Esophagus mucosa (tissue), 1 donor: ENCODE measurements at regions not wholly inside any gene's neighbourhood (a gene's known extent, or its start where the extent isn't known, plus 50 kb on each side); places are given as distances from the start of the nearest gene placed in this dataset.
"Not testable (repeated sequence)": the region's sequence is repeated elsewhere in the genome, so short reads cannot be mapped to it uniquely, and the experiment has no call there.

Source experiments
- ATAC-seq: fragments of 200-7000 bp; cut with Tn5 transposase; one replicate; pipeline ENCODE4 v1.9.1; 2020
- donor health status: DM: yes; HTN: yes; CAD: no.

GRCh38 chr10:43926371-43926770 lies 277.7 kb upstream of the ZNF32 start:
- ATAC-seq, result no peak

DNA sequence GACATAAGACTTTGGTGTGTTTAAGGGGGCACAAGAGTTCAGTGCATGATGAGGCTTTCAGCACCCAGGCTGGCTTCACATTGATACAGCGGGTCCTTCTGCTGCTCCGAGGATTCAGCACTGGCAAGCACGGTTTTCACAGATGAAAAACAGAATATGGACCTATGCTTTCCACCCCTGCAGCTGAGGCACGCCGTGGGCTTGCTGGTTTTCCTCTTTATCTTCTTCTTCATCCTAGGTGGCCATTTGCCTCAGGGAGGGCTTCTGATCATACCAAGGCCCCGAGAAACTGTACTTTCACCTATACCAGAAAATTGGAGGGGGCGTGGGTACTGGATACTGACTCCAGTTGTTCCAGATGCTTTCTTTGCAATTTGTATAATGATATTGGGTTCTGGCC lies 277.1 kb upstream of the ZNF32 start:
- ATAC-seq, result no peak

DNA sequence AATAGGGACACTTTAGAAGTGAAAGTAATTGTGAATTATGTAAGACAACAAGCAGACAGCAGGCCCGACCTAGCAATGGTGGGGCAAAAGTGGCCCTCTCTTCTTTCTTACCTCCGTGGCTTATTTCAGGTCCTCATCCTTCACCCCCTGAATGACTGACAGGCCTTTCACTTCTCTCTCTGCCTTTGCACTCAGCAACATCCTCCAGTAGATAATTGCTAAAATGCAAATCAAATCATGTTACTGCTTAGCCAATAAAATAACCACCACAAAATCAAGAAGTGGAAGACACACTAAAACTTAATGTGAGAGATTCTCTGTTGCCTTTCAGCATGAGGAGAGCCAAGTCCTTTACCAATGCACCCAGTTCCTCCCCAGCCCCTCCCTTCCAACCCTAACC lies 274.6 kb upstream of the ZNF32 start:
- ATAC-seq, result no peak

GRCh38 chr10:43922335-43923280 lies 273.9 kb upstream of the ZNF32 start:
- no peak for ATAC-seq

- no peak for ATAC-seq
These were observed 273.2 kb upstream of the ZNF32 start for GRCh38 chr10:43921881-43922280.

- no peak for ATAC-seq
These were observed 272.8 kb upstream of the ZNF32 start for GRCh38 chr10:43921478-43921877.

DNA sequence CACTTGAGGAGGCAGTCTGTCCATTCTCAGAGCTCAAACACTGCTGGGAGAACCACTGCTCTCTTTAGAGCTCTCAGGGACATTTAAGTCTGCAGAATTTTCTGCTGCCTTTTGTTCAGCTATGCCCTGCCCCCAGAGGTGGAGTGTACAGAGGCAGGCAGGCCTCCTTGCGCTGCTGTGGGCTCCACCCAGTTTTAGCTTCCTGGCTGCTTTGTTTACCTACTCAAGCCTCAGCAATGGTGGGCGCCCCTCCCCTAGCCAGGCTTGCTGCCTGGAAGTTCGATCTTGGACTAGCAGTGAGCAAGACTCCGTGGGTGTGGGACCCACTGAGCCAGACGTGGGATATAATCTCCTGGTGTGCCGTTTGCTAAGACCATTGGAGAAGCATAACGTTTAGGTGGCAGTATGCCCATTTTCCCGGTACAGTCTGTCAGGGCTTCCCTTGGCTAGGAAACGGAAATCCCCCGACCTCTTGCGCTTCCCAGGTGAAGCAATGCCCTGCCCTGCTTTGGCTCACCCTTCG lies 271.6 kb upstream of the ZNF32 start:
- not testable (repeated sequence) for ATAC-seq

- ATAC-seq, result no peak
These were observed 265.1 kb upstream of the ZNF32 start for GRCh38 chr10:43913676-43914235.

DNA sequence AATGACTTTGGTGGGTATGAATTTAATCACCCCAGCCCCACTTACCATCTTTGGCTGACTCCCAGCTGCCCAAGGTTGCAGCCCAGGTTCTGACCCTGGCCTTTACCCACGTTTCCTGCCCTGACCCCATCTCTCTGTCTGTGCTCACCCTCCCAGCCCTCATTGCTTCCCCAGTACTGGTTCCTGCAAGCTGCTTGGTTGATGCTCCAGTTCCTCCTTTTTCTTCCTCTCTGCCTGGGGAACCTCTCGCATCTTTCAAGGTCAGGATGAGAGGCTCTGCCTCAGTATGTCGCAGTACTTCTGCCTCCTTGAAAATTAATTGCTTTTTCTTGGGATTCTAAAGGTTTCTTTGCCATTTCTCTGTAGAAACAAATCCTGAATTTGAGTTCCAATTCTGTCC lies 263.8 kb upstream of the ZNF32 start:
- no peak for ATAC-seq

DNA sequence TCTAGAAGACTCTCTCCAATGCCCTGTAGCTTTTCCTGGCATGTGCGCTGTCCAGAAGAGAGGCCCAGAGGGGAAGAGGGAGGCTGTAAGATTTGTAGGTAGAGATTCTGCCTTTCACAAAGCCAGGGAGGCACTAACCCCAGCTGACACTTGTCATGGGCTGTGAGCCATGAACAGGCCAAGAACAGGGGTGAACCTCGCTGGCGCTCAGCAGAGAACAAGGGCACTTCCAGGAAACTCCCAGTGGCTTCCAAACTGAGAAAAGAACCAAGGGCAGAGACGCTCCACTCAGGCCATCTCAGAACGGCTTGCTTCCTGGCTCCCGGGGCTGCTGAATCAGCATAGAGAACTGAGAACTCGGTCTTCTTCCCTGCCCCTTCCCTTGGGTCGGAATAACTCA lies 257.8 kb upstream of the ZNF32 start:
- no peak for ATAC-seq

DNA sequence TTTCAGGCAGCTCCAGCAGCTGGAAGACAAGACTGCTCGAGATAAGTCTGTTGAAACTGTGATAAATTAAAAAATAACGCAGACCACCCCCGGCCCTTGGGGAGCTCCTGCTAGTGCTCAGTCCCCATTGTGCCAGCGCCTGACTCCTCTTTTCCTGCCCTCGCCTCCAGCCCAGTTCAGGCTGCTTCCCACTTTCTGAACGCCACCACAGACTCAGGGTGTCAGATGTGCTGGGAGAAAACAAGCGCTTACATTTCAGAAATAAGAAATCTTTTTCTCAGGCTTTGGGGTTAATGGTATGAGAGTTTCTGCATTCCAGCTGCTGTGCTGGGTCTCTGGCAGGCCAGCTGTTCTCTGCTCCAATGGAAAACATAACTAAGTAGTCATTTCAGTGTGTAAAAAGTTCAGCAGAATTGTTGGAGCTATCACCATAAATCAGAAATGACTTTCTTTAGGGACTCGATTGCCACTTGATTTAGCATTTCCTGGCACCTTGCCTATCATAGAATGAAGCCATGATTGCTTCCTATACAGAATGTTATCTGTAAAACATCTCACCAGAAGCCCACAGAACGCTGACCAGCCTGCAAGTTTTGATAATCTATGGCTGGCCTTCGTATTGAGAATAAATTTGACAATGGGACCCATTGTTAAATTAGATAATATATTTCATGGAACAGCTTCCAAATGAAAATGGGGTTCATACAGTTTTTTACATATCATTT lies 257.0 kb upstream of the ZNF32 start:
- ATAC-seq, result no peak

GRCh38 chr10:43904844-43905243 lies 256.2 kb upstream of the ZNF32 start:
- ATAC-seq, result no peak

DNA sequence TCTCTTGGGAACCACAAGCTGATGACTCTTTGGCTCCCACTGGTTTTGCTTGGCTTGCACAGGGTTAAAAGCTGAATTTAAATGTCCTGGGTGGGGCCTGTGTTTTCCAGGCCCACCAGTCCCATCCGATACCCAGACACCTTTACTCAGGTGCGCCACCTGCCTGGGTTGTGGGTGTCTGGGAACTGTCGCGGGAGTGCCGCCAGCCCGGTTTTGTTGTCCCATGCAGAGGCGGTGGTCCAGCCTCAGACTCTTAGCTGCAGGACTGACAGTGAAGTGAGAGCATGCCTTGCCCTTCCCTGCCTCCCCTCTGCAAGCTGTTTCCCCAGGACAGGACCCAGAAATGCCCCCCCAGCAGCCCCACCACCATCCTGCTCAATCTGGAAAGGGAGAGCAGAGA lies 255.6 kb upstream of the ZNF32 start:
- no peak for ATAC-seq

DNA sequence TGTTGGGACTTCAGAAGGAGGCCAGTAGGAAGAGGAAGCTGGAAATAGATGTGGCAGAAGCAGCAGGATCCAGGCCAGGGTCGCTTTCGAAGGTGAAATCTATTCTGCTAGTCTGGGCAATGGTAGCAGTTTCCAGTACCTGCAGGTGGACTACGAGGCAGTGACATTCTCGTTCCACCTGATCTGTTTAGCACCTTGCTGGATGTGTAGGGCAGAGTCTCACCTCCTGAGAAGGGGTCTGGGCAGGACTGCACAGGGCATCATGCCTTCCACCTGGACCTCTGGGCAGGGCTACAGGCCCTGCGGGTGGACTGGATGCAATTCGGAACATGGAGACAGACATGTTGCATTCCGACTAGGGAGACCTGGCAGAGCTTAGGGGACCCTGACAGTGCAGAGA lies 254.8 kb upstream of the ZNF32 start:
- no peak for ATAC-seq

DNA sequence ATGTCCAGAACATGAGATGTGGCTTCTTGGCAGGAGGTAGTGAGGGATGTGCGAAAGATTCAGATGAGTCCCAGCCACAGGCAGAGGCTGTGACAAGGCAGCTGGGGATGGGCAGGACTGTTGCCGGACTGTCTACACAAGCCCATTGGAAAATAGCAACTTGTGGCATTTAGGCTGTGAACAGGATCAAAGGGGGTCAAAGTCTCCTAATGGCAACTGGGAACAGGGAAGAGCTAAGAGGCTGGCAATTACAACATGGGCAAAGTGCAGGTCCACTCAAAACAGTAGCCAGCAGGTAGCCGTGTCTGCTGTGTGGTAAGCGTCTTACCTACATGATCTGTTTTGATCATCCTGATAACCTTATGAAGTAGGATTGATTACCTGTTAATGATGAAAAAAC lies 254.2 kb upstream of the ZNF32 start:
- ATAC-seq, result no peak

- no peak for ATAC-seq
These were observed 253.2 kb upstream of the ZNF32 start for GRCh38 chr10:43901744-43902504.

- no peak for ATAC-seq
These were observed 252.6 kb upstream of the ZNF32 start for GRCh38 chr10:43901302-43901701.

DNA sequence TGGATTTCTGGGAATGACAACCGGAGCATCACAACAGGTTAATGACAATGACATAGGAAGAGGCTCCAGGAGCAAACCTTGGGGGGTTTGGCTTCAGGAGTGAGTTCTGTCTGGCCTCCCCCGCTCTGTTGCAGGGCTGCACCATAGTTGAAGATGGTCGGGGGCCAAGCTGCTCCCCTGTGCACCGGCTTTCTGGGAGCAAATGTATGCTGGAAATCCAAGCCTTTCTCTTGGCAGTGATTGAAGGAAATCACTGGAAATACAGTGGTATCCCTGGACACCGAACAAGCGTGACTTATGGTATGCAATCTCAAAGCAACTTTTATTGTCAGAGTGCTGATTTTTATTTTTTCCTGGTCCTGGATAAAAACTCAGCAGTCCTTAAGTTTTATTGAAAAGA lies 251.9 kb upstream of the ZNF32 start:
- no peak for ATAC-seq

DNA sequence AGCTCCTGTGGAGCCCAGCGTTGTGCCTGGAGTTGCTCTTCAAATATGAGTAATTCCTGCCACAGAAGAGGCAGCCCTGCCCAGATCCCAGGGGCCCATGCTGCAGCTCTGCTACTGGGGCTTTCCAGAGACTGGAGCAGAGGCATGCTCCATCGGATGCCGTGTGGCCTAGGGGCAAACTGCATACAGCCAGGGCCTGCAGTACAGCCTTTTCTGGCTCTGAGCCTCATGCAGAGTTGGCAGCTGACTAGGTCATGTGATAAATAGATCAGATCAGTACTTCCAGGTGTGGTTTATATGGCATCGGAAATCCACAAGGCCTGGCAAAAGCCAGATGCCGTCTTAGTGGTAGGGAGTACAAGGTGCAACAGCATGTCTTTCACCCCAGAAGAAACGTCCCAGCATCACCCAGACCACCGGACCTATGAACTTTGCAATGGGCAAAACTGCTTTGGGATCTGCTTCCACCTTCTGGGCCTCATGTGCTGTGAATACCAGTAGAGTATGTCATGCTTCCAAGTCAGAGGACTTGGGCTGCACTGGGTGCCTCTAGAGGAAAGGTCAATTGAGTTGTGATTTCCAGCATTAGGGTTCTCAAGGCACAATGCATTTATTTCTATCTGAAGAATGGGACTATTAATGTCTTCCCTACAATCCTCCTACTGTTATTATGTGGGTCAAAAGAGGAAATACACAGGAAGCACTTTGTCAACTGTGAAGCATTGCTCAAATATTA lies 250.7 kb upstream of the ZNF32 start:
- peak; percentile 41 for ATAC-seq

DNA sequence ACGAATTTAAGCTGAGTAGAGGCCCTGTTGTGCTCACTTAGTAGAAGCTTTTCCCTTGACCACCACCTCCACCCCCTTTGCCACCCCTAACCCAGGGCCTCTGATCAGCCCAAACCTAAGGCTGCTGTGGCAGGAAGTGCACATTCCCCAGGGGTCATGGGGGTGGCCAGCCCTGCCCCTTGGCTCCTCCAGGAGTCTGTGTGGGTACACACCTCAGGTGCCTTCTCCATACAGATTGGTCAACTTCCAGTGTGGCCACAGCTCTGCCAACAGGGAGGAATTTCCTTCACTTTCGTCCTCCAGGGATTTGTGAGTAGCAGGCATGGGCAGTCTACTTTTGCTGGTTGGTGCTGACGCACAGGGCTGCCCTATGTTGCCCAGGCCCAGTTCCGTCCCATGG lies 249.9 kb upstream of the ZNF32 start:
- no peak for ATAC-seq

- no peak for ATAC-seq
These were observed 249.2 kb upstream of the ZNF32 start for GRCh38 chr10:43897765-43898419.
